IMR-90 (cell line): ENCODE measurements at regions not wholly inside any gene's neighbourhood (a gene's known extent, or its start where the extent isn't known, plus 50 kb on each side); places are given as distances from the start of the nearest gene placed in this dataset.

Experiments used
- ATAC-seq: fragments of 200-7000 bp; cut with Tn5 transposase; 2 replicates; pipeline ENCODE4 v1.9.1; 2020; ENCODE audit warnings: low read depth, mild to moderate bottlenecking, moderate library complexity
- BruUV-seq: library from RNA; stranded (reverse); fragments of 400-500 nt; replicated peaks from 2 replicates; lab custom pipeline; 2021; lab: Mats Ljungman, UMichigan
- CTCF ChIA-PET: fragments of 300-600 bp; formaldehyde crosslinking; extraction: SDS; loops from one replicate; lab custom pipeline; 2021; ENCODE audit warnings: antibody characterized with exemption; lab: Yijun Ruan, JAX
- POLR2A ChIA-PET: fragments of 300-600 bp; sonication (Branson Sonifier 250); formaldehyde crosslinking; loops from one replicate; lab custom pipeline; 2022; ENCODE audit warnings: antibody characterized with exemption; ENCODE audit not compliant: unreplicated experiment; lab: Charles Lee
- DNase-seq: peaks from one replicate; pipeline ENCODE4 v3.0.0; 2013
- H2AFZ ChIP-seq: replicated peaks from 2 replicates; pipeline ENCODE3; 2013; ENCODE audit warnings: low read length, mild to moderate bottlenecking; ENCODE audit not compliant: poor library complexity
- H2AK5ac ChIP-seq: 2 replicates; pipeline ENCODE4 v1.6.1; 2013; ENCODE audit warnings: low read depth, low read length, inconsistent platforms
- H2AK9ac ChIP-seq: replicated peaks from 2 replicates; pipeline ENCODE3; 2013; ENCODE audit warnings: mild to moderate bottlenecking, low read depth, low read length, moderate library complexity; ENCODE audit not compliant: poor library complexity
- H2BK120ac ChIP-seq: 2 replicates; pipeline ENCODE4 v1.6.1; 2013; ENCODE audit warnings: low read depth, low read length, inconsistent platforms
- H2BK15ac ChIP-seq: 3 replicates; pipeline ENCODE4 v1.6.1; 2013; ENCODE audit warnings: low read depth, low read length, inconsistent platforms
- H2BK20ac ChIP-seq: 2 replicates; pipeline ENCODE4 v1.6.1; 2013; ENCODE audit warnings: low read depth, mild to moderate bottlenecking, inconsistent platforms, low read length, moderate library complexity
- H2BK5ac ChIP-seq: 2 replicates; pipeline ENCODE4 v1.6.1; 2013; ENCODE audit warnings: mild to moderate bottlenecking, low read depth, low read length, inconsistent platforms; ENCODE audit not compliant: poor library complexity, severe bottlenecking
- H3K14ac ChIP-seq: replicated peaks from 2 replicates; pipeline ENCODE4 v1.6.1; 2013; ENCODE audit warnings: low read depth, low read length, inconsistent platforms
- H3K18ac ChIP-seq: 2 replicates; pipeline ENCODE4 v1.6.1; 2013; ENCODE audit warnings: low read depth, low read length, control low read depth
- H3K23ac ChIP-seq: 2 replicates; pipeline ENCODE4 v1.6.1; 2013; ENCODE audit warnings: low read depth, low read length, inconsistent platforms
- H3K27ac ChIP-seq: 2 replicates; pipeline ENCODE4 v1.5.1; 2013; ENCODE audit warnings: mild to moderate bottlenecking, control low read depth, low read length; ENCODE audit not compliant: insufficient read depth
- H3K27me3 ChIP-seq: 2 replicates; pipeline ENCODE4 v1.6.1; 2013; ENCODE audit warnings: low read length; ENCODE audit not compliant: control insufficient read depth, insufficient read depth
- H3K36me3 ChIP-seq: 2 replicates; pipeline ENCODE4 v1.6.1; 2013; ENCODE audit warnings: low read length, mixed read lengths; ENCODE audit not compliant: control insufficient read depth, insufficient read depth
- H3K4ac ChIP-seq: 2 replicates; pipeline ENCODE4 v1.6.1; 2013; ENCODE audit warnings: low read depth, low read length, inconsistent platforms
- H3K4me1 ChIP-seq: 2 replicates; pipeline ENCODE4 v1.6.1; 2013; ENCODE audit warnings: low read length, mixed read lengths; ENCODE audit not compliant: control insufficient read depth, insufficient read depth
- H3K4me2 ChIP-seq: 2 replicates; pipeline ENCODE4 v1.6.1; 2013; ENCODE audit warnings: low read depth, mild to moderate bottlenecking, control low read depth, low read length, moderate library complexity
- H3K4me3 ChIP-seq: 2 replicates; pipeline ENCODE4 v1.5.1; 2013; ENCODE audit warnings: low read depth, mild to moderate bottlenecking, control low read depth, low read length, moderate library complexity; ENCODE audit not compliant: insufficient read depth
- H3K56ac ChIP-seq: 2 replicates; pipeline ENCODE4 v1.6.1; 2013; ENCODE audit warnings: low read length, inconsistent platforms; ENCODE audit not compliant: insufficient read depth; ENCODE audit errors: extremely low read depth
- H3K79me1 ChIP-seq, 2 experiments: 2 replicates each; pipeline ENCODE4 v1.6.1; 2013; ENCODE audit warnings: low read length in 2 of 2, inconsistent platforms in 1 of 2, low read depth in 1 of 2
- H3K9ac ChIP-seq: 2 replicates; pipeline ENCODE4 v1.6.1; 2013; ENCODE audit warnings: low read depth, low read length, control low read depth
- H3K9me1 ChIP-seq: 2 replicates; pipeline ENCODE4 v1.6.1; 2013; ENCODE audit warnings: low read length, inconsistent platforms; ENCODE audit not compliant: insufficient read depth
- H3K9me3 ChIP-seq: 2 replicates; pipeline ENCODE4 v1.6.1; 2013; ENCODE audit warnings: low read length; ENCODE audit not compliant: control insufficient read depth, insufficient read depth
- H4K20me1 ChIP-seq: 2 replicates; pipeline ENCODE4 v1.6.1; 2013; ENCODE audit warnings: low read length, inconsistent platforms; ENCODE audit not compliant: insufficient read depth
- H4K5ac ChIP-seq: 2 replicates; pipeline ENCODE4 v1.6.1; 2013; ENCODE audit warnings: mild to moderate bottlenecking, low read depth, low read length, control low read depth
- H4K8ac ChIP-seq, 2 experiments: 2 replicates each; pipeline ENCODE4 v1.6.1; 2013; ENCODE audit warnings: low read depth in 2 of 2, low read length in 2 of 2, control low read depth in 1 of 2, inconsistent platforms in 1 of 2
- H4K91ac ChIP-seq: 2 replicates; pipeline ENCODE4 v1.6.1; 2013; ENCODE audit warnings: low read depth, low read length, inconsistent platforms; ENCODE audit not compliant: insufficient read depth
- BHLHE40 ChIP-seq: fragments of 150-350 bp; IDR thresholded peaks from 2 replicates; pipeline ENCODE4 v1.6.1; 2016; ENCODE audit warnings: mild to moderate bottlenecking, low read depth, low read length
- CEBPB ChIP-seq: IDR thresholded peaks from 2 replicates; pipeline ENCODE4 v1.6.1; 2012; ENCODE audit warnings: low read depth, low read length, improper control_type of control experiment
- CHD1 ChIP-seq: IDR thresholded peaks from 2 replicates; pipeline ENCODE4 v1.6.1; 2012; ENCODE audit warnings: low read depth, low read length, improper control_type of control experiment
- FOS ChIP-seq: fragments of 150-350 bp; IDR thresholded peaks from 2 replicates; pipeline ENCODE4 v1.6.1; 2016; ENCODE audit warnings: low read depth, low read length
- MAFK ChIP-seq: IDR thresholded peaks from 2 replicates; pipeline ENCODE4 v1.6.1; 2012; ENCODE audit warnings: low read depth, low read length, improper control_type of control experiment
- MAZ ChIP-seq: IDR thresholded peaks from 2 replicates; pipeline ENCODE4 v1.6.1; 2012; ENCODE audit warnings: low read depth, mild to moderate bottlenecking, low read length, improper control_type of control experiment, moderate library complexity, borderline replicate concordance
- MXI1 ChIP-seq: IDR thresholded peaks from 2 replicates; pipeline ENCODE4 v1.6.1; 2012; ENCODE audit warnings: low read depth, mild to moderate bottlenecking, low read length, moderate library complexity, borderline replicate concordance
- NFE2L2 ChIP-seq: fragments of 150-350 bp; IDR thresholded peaks from 2 replicates; pipeline ENCODE4 v1.6.1; 2016; ENCODE audit warnings: low read depth, mild to moderate bottlenecking, low read length
- POLR2A ChIP-seq: IDR thresholded peaks from 2 replicates; pipeline ENCODE4 v1.6.1; 2012; ENCODE audit warnings: mild to moderate bottlenecking, low read depth, low read length
- RAD21 ChIP-seq: IDR thresholded peaks from 2 replicates; pipeline ENCODE4 v1.6.1; 2012; ENCODE audit warnings: low read length, improper control_type of control experiment
- RCOR1 ChIP-seq: IDR thresholded peaks from 2 replicates; pipeline ENCODE4 v1.6.1; 2012; ENCODE audit warnings: mild to moderate bottlenecking, low read length, improper control_type of control experiment; ENCODE audit not compliant: insufficient replicate concordance
- RFX5 ChIP-seq: IDR thresholded peaks from 2 replicates; pipeline ENCODE4 v1.8.0; 2012; ENCODE audit warnings: low read depth, mild to moderate bottlenecking, low read length, moderate library complexity
- SMC3 ChIP-seq: fragments of 150-350 bp; IDR thresholded peaks from 2 replicates; pipeline ENCODE4 v1.6.1; 2016; ENCODE audit warnings: low read depth, mild to moderate bottlenecking, antibody characterized with exemption, low read length, moderate library complexity
- USF2 ChIP-seq: fragments of 150-350 bp; IDR thresholded peaks from 2 replicates; pipeline ENCODE4 v1.6.1; 2017; ENCODE audit warnings: mild to moderate bottlenecking, antibody characterized with exemption, low read length, low read depth
- WGBS, 2 experiments: methylation state at CpG; one replicate each; pipeline versions ENCODE4 v1.1.5 to v1.1.7; 2013; ENCODE audit warnings: missing lambda C conversion rate in 2 of 2; ENCODE audit not compliant: insufficient read length in 1 of 2; ENCODE audit errors: extremely low coverage in 2 of 2; 5-methylcytosine and 5-hydroxymethylcytosine counted together
- dilution Hi-C: fragments of 300-500 bp; cut with HindIII; formaldehyde crosslinking; loops from one replicate; pipeline ENCODE4 v1.14.3; 2018; ENCODE audit warnings: low sequenced_read_pairs; ENCODE audit not compliant: unreplicated experiment
- in situ Hi-C: fragments of 300-500 bp; cut with MboI; formaldehyde crosslinking; loops from 3 replicates; pipeline ENCODE4 v1.14.3; 2019; ENCODE audit warnings: low sequenced_read_pairs, inconsistent platforms, mixed read lengths
- intact Hi-C: fragments of 100-400 bp; cut with micrococcal nuclease; formaldehyde crosslinking; loops from 2 replicates; pipeline ENCODE4 v1.10.0; 2022
- TF ChIP-seq, protein P1 (sequence below): fragments of 150-350 bp; IDR thresholded peaks from 2 replicates; pipeline ENCODE4 v1.6.1; 2016; ENCODE audit warnings: low read depth, mild to moderate bottlenecking, low read length, moderate library complexity, borderline replicate concordance
- TF ChIP-seq, protein P2 (sequence below): conservative IDR thresholded peaks from 2 replicates; pipeline ENCODE4 v1.5.1; 2012; ENCODE audit warnings: mild to moderate bottlenecking, low read depth, low read length, improper control_type of control experiment

DNA sequence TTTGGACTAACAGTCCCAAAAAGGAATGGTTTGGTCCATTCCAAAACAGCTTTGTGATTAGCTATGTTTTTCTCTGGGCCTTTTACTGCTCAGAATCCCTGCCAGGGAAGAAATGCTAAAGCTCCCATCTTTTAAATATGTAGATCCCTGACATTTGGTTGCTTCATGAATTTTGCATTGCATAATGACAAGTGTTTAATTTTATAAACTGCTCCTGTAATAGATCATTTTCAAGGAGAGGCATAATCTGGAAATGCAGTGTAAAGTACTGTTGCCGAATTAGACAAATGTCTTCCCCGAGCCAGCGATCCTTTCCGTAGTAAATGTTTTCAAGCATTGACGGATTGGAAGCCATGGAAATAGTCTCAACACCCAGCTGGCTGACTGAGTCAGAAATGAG lies 291.3 kb upstream of the PRKD1 start:
- Histone ChIP-seq H3K9ac (no peak overlapping the region), H3K36me3 (no peaks in the 10 kb centered on the region), H4K5ac (no peak overlapping the region), H3K14ac (no peak overlapping the region), H3K27me3 (no peaks in the 10 kb centered on the region), H2BK5ac (no peak overlapping the region), H3K4me1 (peaks cover 14% of the 10 kb centered on the region), H3K4me3 (no peak overlapping the region), H3K27ac (no peak overlapping the region), H4K20me1 (no peaks in the 10 kb centered on the region), H2AK5ac (no peak overlapping the region), H3K9me3 (no peaks in the 10 kb centered on the region), H3K4ac (no peak overlapping the region), H4K8ac (no peak overlapping the region), H2BK120ac (no peak overlapping the region), H3K23ac (no peak overlapping the region), H2BK20ac (no peak overlapping the region), H3K9me1 (peaks cover 3% of the 10 kb centered on the region), H3K79me1 (no peaks in the 10 kb centered on the region), H3K4me2 (no peak overlapping the region), H3K56ac (no peak overlapping the region), H2AFZ (no peak overlapping the region), H2BK15ac (no peak overlapping the region), H4K91ac (no peak overlapping the region), H3K18ac (no peak overlapping the region), H2AK9ac (no peak overlapping the region)
- ChIA-PET CTCF (interaction anchor here (0.6 to 1.5 kb wide), 2 partner anchors 52 to 308 kb away, joined by 4 to 8 read pairs; no protein-coding TSS in a partner anchor), POLR2A (no interaction called here)
- ATAC-seq = no peak
- dilution Hi-C loops (no loop called here), in situ Hi-C loops (loop anchor here (5.0 to 25.0 kb wide), 6 partner anchors 212 to 1464 kb away; no protein-coding TSS in a partner anchor), intact Hi-C loops (loop anchor here (10.0 kb wide), 1 partner anchor 504 kb away; no protein-coding TSS in a partner anchor)
- DNase-seq = no peak
- no TSS peak for BruUV-seq
- 80% methylated on average over 1 of the region's 5 CpGs; no CpG with 5 or more reads in 1 of the 2 experiments for WGBS, 2 experiments
- TF ChIP-seq, protein P1, sequence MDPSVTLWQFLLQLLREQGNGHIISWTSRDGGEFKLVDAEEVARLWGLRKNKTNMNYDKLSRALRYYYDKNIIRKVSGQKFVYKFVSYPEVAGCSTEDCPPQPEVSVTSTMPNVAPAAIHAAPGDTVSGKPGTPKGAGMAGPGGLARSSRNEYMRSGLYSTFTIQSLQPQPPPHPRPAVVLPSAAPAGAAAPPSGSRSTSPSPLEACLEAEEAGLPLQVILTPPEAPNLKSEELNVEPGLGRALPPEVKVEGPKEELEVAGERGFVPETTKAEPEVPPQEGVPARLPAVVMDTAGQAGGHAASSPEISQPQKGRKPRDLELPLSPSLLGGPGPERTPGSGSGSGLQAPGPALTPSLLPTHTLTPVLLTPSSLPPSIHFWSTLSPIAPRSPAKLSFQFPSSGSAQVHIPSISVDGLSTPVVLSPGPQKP = no peak
- TF ChIP-seq FOS (no peak), MXI1 (no peak), RFX5 (no peak), CHD1 (no peak), NFE2L2 (no peak), MAZ (no peak), POLR2A (no peak), RAD21 (no peak), MAFK (no peak), CEBPB (no peak), USF2 (no peak), RCOR1 (no peak), SMC3 (no peak), BHLHE40 (no peak)
- TF ChIP-seq, protein P2, sequence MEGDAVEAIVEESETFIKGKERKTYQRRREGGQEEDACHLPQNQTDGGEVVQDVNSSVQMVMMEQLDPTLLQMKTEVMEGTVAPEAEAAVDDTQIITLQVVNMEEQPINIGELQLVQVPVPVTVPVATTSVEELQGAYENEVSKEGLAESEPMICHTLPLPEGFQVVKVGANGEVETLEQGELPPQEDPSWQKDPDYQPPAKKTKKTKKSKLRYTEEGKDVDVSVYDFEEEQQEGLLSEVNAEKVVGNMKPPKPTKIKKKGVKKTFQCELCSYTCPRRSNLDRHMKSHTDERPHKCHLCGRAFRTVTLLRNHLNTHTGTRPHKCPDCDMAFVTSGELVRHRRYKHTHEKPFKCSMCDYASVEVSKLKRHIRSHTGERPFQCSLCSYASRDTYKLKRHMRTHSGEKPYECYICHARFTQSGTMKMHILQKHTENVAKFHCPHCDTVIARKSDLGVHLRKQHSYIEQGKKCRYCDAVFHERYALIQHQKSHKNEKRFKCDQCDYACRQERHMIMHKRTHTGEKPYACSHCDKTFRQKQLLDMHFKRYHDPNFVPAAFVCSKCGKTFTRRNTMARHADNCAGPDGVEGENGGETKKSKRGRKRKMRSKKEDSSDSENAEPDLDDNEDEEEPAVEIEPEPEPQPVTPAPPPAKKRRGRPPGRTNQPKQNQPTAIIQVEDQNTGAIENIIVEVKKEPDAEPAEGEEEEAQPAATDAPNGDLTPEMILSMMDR = no peak
